ENCODE measurements at regions not wholly inside any gene's neighbourhood (a gene's known extent, or its start where the extent isn't known, plus 50 kb on each side); places are given as distances from the start of the nearest gene placed in this dataset.

- Mint-ChIP-seq H3K27ac (no peak overlapping the region), H3K4me1 (no peaks in the 10 kb centered on the region), H3K9me3 (no peaks in the 10 kb centered on the region), H3K27me3 (peaks cover 0 to 6% (median 5%) of the 10 kb centered on the region in 5 donors), H3K4me3 (no peak overlapping the region), H3K36me3 (no peaks in the 10 kb centered on the region)
- Histone ChIP-seq H3K36me3 (ENCODE audit: control insufficient read depth in 2 of 3, insufficient read depth in 3 of 3, low read length in 3 of 3) (no peaks in the 10 kb centered on the region), H3K27ac (ENCODE audit: low read depth, low read length) (no peak overlapping the region), H3K4me3 (ENCODE audit: low read length) (no peak overlapping the region), H3K27me3 (ENCODE audit: control insufficient read depth in 2 of 2, insufficient read depth in 2 of 2, low read length in 2 of 2) (no peaks in the 10 kb centered on the region), H3K4me1 (ENCODE audit: control insufficient read depth in 2 of 2, insufficient read depth in 2 of 2, low read length in 2 of 2) (no peaks in the 10 kb centered on the region), H3K9me3 (ENCODE audit: control insufficient read depth in 2 of 3, low read length in 3 of 3) (no peaks in the 10 kb centered on the region)
- intact Hi-C loops (cut with micrococcal nuclease): no loop called here
- CTCF ChIA-PET: no interaction called here
- DNase-seq (no peak), ATAC-seq (no peak)
- POLR2A ChIA-PET: no interaction called here
These were observed 437.6 kb upstream of the ZMIZ1 start for GRCh38 chr10:78630944-78631838.

GRCh38 chr10:78634389-78634815 is 434.4 kb upstream of the ZMIZ1 start:
- POLR2A ChIA-PET: no interaction called here
- H3K9me3 ChIP-seq (ENCODE audit: control insufficient read depth in 2 of 3, low read length in 3 of 3): no peaks in the 10 kb centered on the region
- DNase-seq: no peak
- Mint-ChIP-seq H3K27ac (no peak overlapping the region), H3K4me3 (no peak overlapping the region), H3K4me1 (no peaks in the 10 kb centered on the region), H3K27me3 (peaks cover 0 to 6% (median 5%) of the 10 kb centered on the region in 5 donors), H3K9me3 (no peaks in the 10 kb centered on the region), H3K36me3 (no peaks in the 10 kb centered on the region)
- no peak for ATAC-seq
- no peaks in the 10 kb centered on the region for H3K27me3 ChIP-seq (ENCODE audit: control insufficient read depth in 2 of 2, insufficient read depth in 2 of 2, low read length in 2 of 2)
- no peaks in the 10 kb centered on the region for H3K36me3 ChIP-seq (ENCODE audit: control insufficient read depth in 2 of 3, insufficient read depth in 3 of 3, low read length in 3 of 3)
- H3K4me1 ChIP-seq (ENCODE audit: control insufficient read depth in 2 of 2, insufficient read depth in 2 of 2, low read length in 2 of 2): no peaks in the 10 kb centered on the region
- no peak overlapping the region for H3K4me3 ChIP-seq (ENCODE audit: low read length)
- CTCF ChIA-PET: no interaction called here
- intact Hi-C loops (cut with micrococcal nuclease): no loop called here
- H3K27ac ChIP-seq (ENCODE audit: low read depth, low read length): no peak overlapping the region

- H3K9me3 Mint-ChIP-seq: no peaks in the 10 kb centered on the region
- H3K4me3 ChIP-seq (ENCODE audit: low read length): no peak overlapping the region
- CTCF ChIA-PET: no interaction called here
- intact Hi-C loops (cut with micrococcal nuclease): no loop called here
- no peaks in the 10 kb centered on the region for H3K4me1 Mint-ChIP-seq
- no peak for ATAC-seq
- POLR2A ChIA-PET: no interaction called here
- no peak overlapping the region for H3K27ac ChIP-seq (ENCODE audit: low read depth, low read length)
- no peaks in the 10 kb centered on the region for H3K9me3 ChIP-seq (ENCODE audit: control insufficient read depth in 2 of 3, low read length in 3 of 3)
- H3K27ac Mint-ChIP-seq: no peak overlapping the region
- no peaks in the 10 kb centered on the region for H3K36me3 ChIP-seq (ENCODE audit: control insufficient read depth in 2 of 3, insufficient read depth in 3 of 3, low read length in 3 of 3)
- peaks cover 0 to 6% (median 5%) of the 10 kb centered on the region in 5 donors for H3K27me3 Mint-ChIP-seq
- H3K4me1 ChIP-seq (ENCODE audit: control insufficient read depth in 2 of 2, insufficient read depth in 2 of 2, low read length in 2 of 2): no peaks in the 10 kb centered on the region
- H3K36me3 Mint-ChIP-seq: no peaks in the 10 kb centered on the region
- no peak for DNase-seq
- H3K4me3 Mint-ChIP-seq: no peak overlapping the region
- H3K27me3 ChIP-seq (ENCODE audit: control insufficient read depth in 2 of 2, insufficient read depth in 2 of 2, low read length in 2 of 2): no peaks in the 10 kb centered on the region
These were observed 433.9 kb upstream of the ZMIZ1 start for GRCh38 chr10:78634835-78635234.

GRCh38 chr10:78639629-78640028 is 429.1 kb upstream of the ZMIZ1 start:
- H3K4me3 ChIP-seq (ENCODE audit: low read length): no peak overlapping the region
- Mint-ChIP-seq H3K4me1 (peaks cover 0 to 3% (median 0%) of the 10 kb centered on the region in 7 donors), H3K27ac (no peak overlapping the region), H3K36me3 (peaks cover 0 to 1% (median 0%) of the 10 kb centered on the region in 5 donors), H3K9me3 (peaks cover 0 to 3% (median 2%) of the 10 kb centered on the region in 11 donors), H3K4me3 (no peak overlapping the region), H3K27me3 (peaks cover 1 to 4% (median 2%) of the 10 kb centered on the region in 5 donors)
- no peak for DNase-seq
- no peak for ATAC-seq
- ChIA-PET POLR2A (no interaction called here), CTCF (no interaction called here)
- H3K36me3 ChIP-seq (ENCODE audit: control insufficient read depth in 2 of 3, insufficient read depth in 3 of 3, low read length in 3 of 3): no peaks in the 10 kb centered on the region
- no peaks in the 10 kb centered on the region for H3K9me3 ChIP-seq (ENCODE audit: control insufficient read depth in 2 of 3, low read length in 3 of 3)
- intact Hi-C loops (cut with micrococcal nuclease): no loop called here
- H3K27ac ChIP-seq (ENCODE audit: low read depth, low read length): no peak overlapping the region
- no peaks in the 10 kb centered on the region for H3K4me1 ChIP-seq (ENCODE audit: control insufficient read depth in 2 of 2, insufficient read depth in 2 of 2, low read length in 2 of 2)
- no peaks in the 10 kb centered on the region for H3K27me3 ChIP-seq (ENCODE audit: control insufficient read depth in 2 of 2, insufficient read depth in 2 of 2, low read length in 2 of 2)

- H3K9me3 Mint-ChIP-seq: peaks cover 0 to 11% (median 4%) of the 10 kb centered on the region in 11 donors
- H3K4me3 ChIP-seq (ENCODE audit: low read length): no peak overlapping the region
- H3K4me1 ChIP-seq (ENCODE audit: control insufficient read depth in 2 of 2, insufficient read depth in 2 of 2, low read length in 2 of 2): no peaks in the 10 kb centered on the region
- ChIA-PET POLR2A (no interaction called here), CTCF (no interaction called here)
- no peaks in the 10 kb centered on the region for H3K36me3 ChIP-seq (ENCODE audit: control insufficient read depth in 2 of 3, insufficient read depth in 3 of 3, low read length in 3 of 3)
- peaks cover 0 to 11% (median 0%) of the 10 kb centered on the region in 5 donors for H3K36me3 Mint-ChIP-seq
- H3K27me3 Mint-ChIP-seq: peaks cover 0 to 4% (median 0%) of the 10 kb centered on the region in 5 donors
- peaks cover 0 to 3% (median 0%) of the 10 kb centered on the region in 7 donors for H3K4me1 Mint-ChIP-seq
- no peaks in the 10 kb centered on the region for H3K27me3 ChIP-seq (ENCODE audit: control insufficient read depth in 2 of 2, insufficient read depth in 2 of 2, low read length in 2 of 2)
- no peak overlapping the region for H3K27ac Mint-ChIP-seq
- ATAC-seq (no peak), DNase-seq (no peak)
- no peak overlapping the region for H3K27ac ChIP-seq (ENCODE audit: low read depth, low read length)
- H3K9me3 ChIP-seq (ENCODE audit: control insufficient read depth in 2 of 3, low read length in 3 of 3): no peaks in the 10 kb centered on the region
- no peak overlapping the region for H3K4me3 Mint-ChIP-seq
- intact Hi-C loops (cut with micrococcal nuclease): no loop called here
These were observed 427.8 kb upstream of the ZMIZ1 start for GRCh38 chr10:78640796-78641636.

GRCh38 chr10:78641693-78642092 is 427.1 kb upstream of the ZMIZ1 start:
- CTCF ChIA-PET: no interaction called here

More at GRCh38 chr10:78641693-78642092, 427.1 kb upstream of the ZMIZ1 start:
- Histone ChIP-seq H3K9me3 (ENCODE audit: control insufficient read depth in 2 of 3, low read length in 3 of 3) (no peaks in the 10 kb centered on the region), H3K27me3 (ENCODE audit: control insufficient read depth in 2 of 2, insufficient read depth in 2 of 2, low read length in 2 of 2) (no peaks in the 10 kb centered on the region), H3K27ac (ENCODE audit: low read depth, low read length) (no peak overlapping the region), H3K4me3 (ENCODE audit: low read length) (no peak overlapping the region), H3K4me1 (ENCODE audit: control insufficient read depth in 2 of 2, insufficient read depth in 2 of 2, low read length in 2 of 2) (no peaks in the 10 kb centered on the region), H3K36me3 (ENCODE audit: control insufficient read depth in 2 of 3, insufficient read depth in 3 of 3, low read length in 3 of 3) (no peaks in the 10 kb centered on the region)
- no peak for ATAC-seq
- no peak for DNase-seq
- Mint-ChIP-seq H3K4me3 (no peak overlapping the region), H3K27ac (no peak overlapping the region), H3K4me1 (peaks cover 0 to 3% (median 0%) of the 10 kb centered on the region in 7 donors), H3K36me3 (peaks cover 0 to 11% (median 0%) of the 10 kb centered on the region in 5 donors), H3K9me3 (peaks cover 0 to 11% (median 4%) of the 10 kb centered on the region in 11 donors), H3K27me3 (peaks cover 0 to 4% (median 0%) of the 10 kb centered on the region in 5 donors)
- POLR2A ChIA-PET: no interaction called here
- intact Hi-C loops (cut with micrococcal nuclease): no loop called here

All from naive thymus-derived CD4-positive, alpha-beta T cell (primary cell).